CD4-positive, alpha-beta T cell (primary cell): ENCODE measurements at regions not wholly inside any gene's neighbourhood (a gene's known extent, or its start where the extent isn't known, plus 50 kb on each side); places are given as distances from the start of the nearest gene placed in this dataset.

Experiments used
- ATAC-seq: fragments of 200-7000 bp; cut with Tn5 transposase; one replicate; pipeline ENCODE4 v1.10.0; 2022; ENCODE audit warnings: mild to moderate bottlenecking; ENCODE audit not compliant: poor library complexity
- CTCF ChIA-PET: fragments of 350-600 bp; sonication (Branson Sonifier 250); formaldehyde crosslinking; loops from one replicate; lab custom pipeline; 2021; ENCODE audit warnings: antibody characterized with exemption, inconsistent platforms; lab: Charles Lee
- POLR2A ChIA-PET: fragments of 350-600 bp; sonication (Branson Sonifier 250); formaldehyde crosslinking; loops from one replicate; lab custom pipeline; 2021; ENCODE audit warnings: antibody characterized with exemption, inconsistent platforms; lab: Charles Lee
- DNase-seq, 14 experiments: peaks; one replicate each; pipeline ENCODE4 v3.0.0-alpha.2; 2013 to 2020; ENCODE audit warnings: mixed read lengths in 2 of 14
- H3K27ac ChIP-seq, 2 donors: one replicate each; pipeline versions ENCODE4 v1.5.1 to v1.7.0; 2013; ENCODE audit warnings: low read length in 2 of 2, low read depth in 1 of 2, mild to moderate bottlenecking in 1 of 2
- H3K27me3 ChIP-seq, 2 experiments: 1 replicate in 1 of 2; 2 replicates in 1 of 2; pipeline versions ENCODE4 v1.6.1 to v1.7.0; 2013; ENCODE audit warnings: low read length in 2 of 2, control low read depth in 1 of 2, mild to moderate bottlenecking in 1 of 2, moderate library complexity in 1 of 2; ENCODE audit not compliant: insufficient read depth in 2 of 2, control insufficient read depth in 1 of 2
- H3K36me3 ChIP-seq: one replicate; pipeline ENCODE4 v1.6.1; 2013; ENCODE audit warnings: low read length, control low read depth; ENCODE audit not compliant: insufficient read depth
- H3K4me1 ChIP-seq: one replicate; pipeline ENCODE4 v1.6.1; 2013; ENCODE audit warnings: low read length, control low read depth; ENCODE audit not compliant: insufficient read depth
- H3K4me3 ChIP-seq: one replicate; pipeline ENCODE4 v1.5.1; 2013; ENCODE audit warnings: mild to moderate bottlenecking, low read length, moderate library complexity
- H3K9me3 ChIP-seq, 2 experiments: 1 replicate in 1 of 2; 2 replicates in 1 of 2; pipeline versions ENCODE4 v1.6.1 to v1.7.0; 2013; ENCODE audit warnings: low read length in 2 of 2, mild to moderate bottlenecking in 2 of 2, control low read depth in 1 of 2, moderate library complexity in 1 of 2; ENCODE audit not compliant: control insufficient read depth in 1 of 2, insufficient read depth in 1 of 2
- H3K27ac Mint-ChIP-seq: one replicate; pipeline ENCODE4 v1.8.0; 2020; ENCODE audit warnings: mixed read lengths
- H3K27me3 Mint-ChIP-seq: one replicate; pipeline ENCODE4 v1.8.0; 2021; ENCODE audit warnings: mixed read lengths
- H3K36me3 Mint-ChIP-seq: one replicate; pipeline ENCODE4 v1.8.0; 2021; ENCODE audit warnings: low read depth, mixed read lengths
- H3K4me1 Mint-ChIP-seq: one replicate; pipeline ENCODE4 v1.8.0; 2021; ENCODE audit warnings: low read depth, mixed read lengths
- H3K4me3 Mint-ChIP-seq: one replicate; pipeline ENCODE4 v1.8.0; 2020; ENCODE audit warnings: mild to moderate bottlenecking, mixed read lengths
- H3K9me3 Mint-ChIP-seq: one replicate; pipeline ENCODE4 v1.8.0; 2020; ENCODE audit warnings: mixed read lengths
- intact Hi-C, 2 experiments: fragments of 100-400 bp; cut with DNase I in 1 of 2; cut with micrococcal nuclease in 1 of 2; formaldehyde crosslinking; loops; one replicate each; pipeline versions ENCODE4 v1.15.1 to v1.9.0; 2023 to 2025; cut with DNase I, micrococcal nuclease
- TF ChIP-seq, protein P1 (sequence below): fragments of 200-600 bp; IDR thresholded peaks from one replicate; pipeline ENCODE4 v1.8.0; 2022; ENCODE audit warnings: antibody characterized with exemption, mild to moderate bottlenecking

DNA sequence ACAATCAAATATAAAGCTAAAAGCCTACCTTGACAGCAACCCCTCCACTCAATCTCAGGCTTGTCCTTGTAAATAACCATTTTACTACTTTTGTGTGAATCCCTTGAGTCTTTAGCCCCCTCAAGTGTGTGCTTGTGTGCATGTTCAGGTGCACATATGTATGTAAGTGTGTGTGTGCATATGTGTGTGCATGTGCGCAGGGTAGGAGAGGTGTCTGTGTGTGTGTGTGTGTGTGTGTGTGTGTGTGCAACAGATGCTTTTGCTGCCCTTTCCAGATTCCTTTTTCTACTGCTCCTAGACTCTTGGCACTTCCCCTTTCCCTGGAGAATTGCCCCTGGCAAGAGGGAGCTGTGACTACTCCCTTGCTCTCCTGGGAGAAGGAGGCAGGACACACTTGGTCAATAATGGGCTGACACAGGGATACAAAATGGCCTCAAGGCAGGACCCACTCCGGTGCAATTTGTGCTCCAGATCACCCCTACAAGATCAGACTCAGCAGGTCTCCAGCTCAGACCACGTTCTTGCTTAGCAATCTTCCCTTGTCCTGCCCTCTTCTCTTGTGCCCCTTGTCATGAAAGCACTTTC is 73.4 kb downstream of the IFNG start:
- H3K4me1 Mint-ChIP-seq, result no peaks in the 10 kb centered on the region
- H3K9me3 Mint-ChIP-seq, result peaks cover 12% of the 10 kb centered on the region
- no peak for DNase-seq
- H3K27me3 Mint-ChIP-seq, result no peaks in the 10 kb centered on the region
- Histone ChIP-seq H3K36me3 (no peaks in the 10 kb centered on the region), H3K27me3 (no peaks in the 10 kb centered on the region), H3K4me1 (no peaks in the 10 kb centered on the region), H3K9me3 (peaks cover 7 to 9% of the 10 kb centered on the region in 2 experiments), H3K4me3 (no peak overlapping the region), H3K27ac (no peak overlapping the region)
- TF ChIP-seq, protein P1, sequence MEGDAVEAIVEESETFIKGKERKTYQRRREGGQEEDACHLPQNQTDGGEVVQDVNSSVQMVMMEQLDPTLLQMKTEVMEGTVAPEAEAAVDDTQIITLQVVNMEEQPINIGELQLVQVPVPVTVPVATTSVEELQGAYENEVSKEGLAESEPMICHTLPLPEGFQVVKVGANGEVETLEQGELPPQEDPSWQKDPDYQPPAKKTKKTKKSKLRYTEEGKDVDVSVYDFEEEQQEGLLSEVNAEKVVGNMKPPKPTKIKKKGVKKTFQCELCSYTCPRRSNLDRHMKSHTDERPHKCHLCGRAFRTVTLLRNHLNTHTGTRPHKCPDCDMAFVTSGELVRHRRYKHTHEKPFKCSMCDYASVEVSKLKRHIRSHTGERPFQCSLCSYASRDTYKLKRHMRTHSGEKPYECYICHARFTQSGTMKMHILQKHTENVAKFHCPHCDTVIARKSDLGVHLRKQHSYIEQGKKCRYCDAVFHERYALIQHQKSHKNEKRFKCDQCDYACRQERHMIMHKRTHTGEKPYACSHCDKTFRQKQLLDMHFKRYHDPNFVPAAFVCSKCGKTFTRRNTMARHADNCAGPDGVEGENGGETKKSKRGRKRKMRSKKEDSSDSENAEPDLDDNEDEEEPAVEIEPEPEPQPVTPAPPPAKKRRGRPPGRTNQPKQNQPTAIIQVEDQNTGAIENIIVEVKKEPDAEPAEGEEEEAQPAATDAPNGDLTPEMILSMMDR, result no peak
- POLR2A ChIA-PET, result no interaction called here
- no peak overlapping the region for H3K27ac Mint-ChIP-seq
- CTCF ChIA-PET, result no interaction called here
- no peak overlapping the region for H3K4me3 Mint-ChIP-seq
- H3K36me3 Mint-ChIP-seq, result peaks cover 4% of the 10 kb centered on the region
- no peak for ATAC-seq
- intact Hi-C loops, result no loop called here

DNA sequence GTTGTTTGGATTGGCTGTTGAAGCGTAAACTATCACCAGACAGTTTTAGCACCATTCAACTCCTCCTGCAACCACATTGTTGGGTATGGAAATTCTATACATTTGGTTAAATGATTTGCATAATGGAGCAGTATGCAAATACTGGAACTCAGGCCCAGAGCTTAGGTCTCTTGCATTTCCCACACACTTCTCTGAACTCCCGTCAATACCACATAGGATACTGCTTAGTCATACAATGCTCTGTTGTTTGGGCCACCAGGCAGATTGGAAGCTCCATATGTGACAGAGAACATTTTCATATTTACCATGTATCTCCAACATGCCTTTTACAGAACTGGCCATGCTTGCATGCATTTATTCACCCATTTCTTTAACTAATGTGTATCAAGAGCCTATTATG is 78.0 kb downstream of the IFNG start:
- no peaks in the 10 kb centered on the region for H3K27me3 Mint-ChIP-seq
- Histone ChIP-seq H3K9me3 (peaks cover 0 to 7% of the 10 kb centered on the region in 2 experiments), H3K4me1 (no peaks in the 10 kb centered on the region), H3K4me3 (no peak overlapping the region), H3K27me3 (no peaks in the 10 kb centered on the region), H3K36me3 (no peaks in the 10 kb centered on the region), H3K27ac (no peak overlapping the region)
- no peak overlapping the region for H3K27ac Mint-ChIP-seq
- POLR2A ChIA-PET, result no interaction called here
- no peak overlapping the region for H3K4me3 Mint-ChIP-seq
- H3K36me3 Mint-ChIP-seq, result peaks cover 4% of the 10 kb centered on the region
- H3K4me1 Mint-ChIP-seq, result peaks cover 5% of the 10 kb centered on the region
- ATAC-seq (no peak), DNase-seq (no peak)
- TF ChIP-seq, protein P1, result no peak
- CTCF ChIA-PET, result no interaction called here
- intact Hi-C loops, result no loop called here
- peaks cover 7% of the 10 kb centered on the region for H3K9me3 Mint-ChIP-seq

DNA sequence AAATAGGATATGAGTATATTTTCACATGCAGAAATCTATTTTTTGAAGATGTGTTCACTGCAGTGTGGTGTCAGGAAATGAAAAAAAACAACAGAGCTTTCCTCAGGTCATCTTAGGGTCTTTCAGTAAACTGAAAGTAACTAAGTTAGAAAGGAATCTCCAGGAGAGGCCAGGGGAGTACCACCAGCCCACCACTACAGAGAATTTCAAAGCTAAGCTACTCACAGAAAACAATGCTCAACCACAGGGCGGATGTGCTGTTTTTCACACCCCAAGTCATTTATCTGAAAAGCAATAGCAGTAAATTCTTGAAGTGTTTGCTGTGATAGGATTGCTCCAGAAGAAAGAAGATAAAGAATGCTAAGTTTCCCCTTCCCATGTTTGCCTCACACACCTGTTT is 79.0 kb downstream of the IFNG start:
- ChIA-PET CTCF (no interaction called here), POLR2A (interaction anchor here (0.5 to 0.9 kb wide), 2 partner anchors 64 to 95 kb away, joined by 3 to 4 read pairs; no protein-coding TSS in a partner anchor)
- TF ChIP-seq, protein P1, result no peak
- Mint-ChIP-seq H3K27ac (no peak overlapping the region), H3K9me3 (peaks cover 7% of the 10 kb centered on the region), H3K27me3 (no peaks in the 10 kb centered on the region), H3K36me3 (peaks cover 4% of the 10 kb centered on the region), H3K4me1 (peaks cover 5% of the 10 kb centered on the region), H3K4me3 (no peak overlapping the region)
- no peak overlapping the region for H3K4me3 ChIP-seq
- ATAC-seq (peak; percentile 24), DNase-seq (peak in 5 of 14 experiments; percentile 3 to 73 (median 17))
- intact Hi-C loops, result no loop called here
- H3K27ac ChIP-seq, result no peak overlapping the region
- H3K27me3 ChIP-seq, result no peaks in the 10 kb centered on the region
- peaks cover 0 to 7% of the 10 kb centered on the region in 2 experiments for H3K9me3 ChIP-seq
- no peaks in the 10 kb centered on the region for H3K36me3 ChIP-seq
- H3K4me1 ChIP-seq, result no peaks in the 10 kb centered on the region
